ENCODE measurements at regions not wholly inside any gene's neighbourhood (a gene's known extent, or its start where the extent isn't known, plus 50 kb on each side); places are given as distances from the start of the nearest gene placed in this dataset.
"Not testable (repeated sequence)": the region's sequence is repeated elsewhere in the genome, so short reads cannot be mapped to it uniquely, and the experiment has no call there.

GRCh38 chr2:163182764-163183354 lies 344.3 kb upstream of the KCNH7 start:
- no peak for DNase-seq

- no peak for DNase-seq
Observed at GRCh38 chr2:163177592-163177991, 339.0 kb upstream of the KCNH7 start.

- no peak for DNase-seq
Observed at GRCh38 chr2:163175294-163175693, 336.7 kb upstream of the KCNH7 start.

- no peak for DNase-seq
Observed at GRCh38 chr2:163173591-163173990, 335.0 kb upstream of the KCNH7 start.

- DNase-seq: no peak
Observed at GRCh38 chr2:163171786-163172530, 333.4 kb upstream of the KCNH7 start.

GRCh38 chr2:163157891-163158496 lies 319.4 kb upstream of the KCNH7 start:
- no peak for DNase-seq

- DNase-seq: no peak
Observed at GRCh38 chr2:163157411-163157810, 318.8 kb upstream of the KCNH7 start.

- no peak for DNase-seq
Observed at GRCh38 chr2:163155925-163156324, 317.4 kb upstream of the KCNH7 start.

- peak; percentile 34 for DNase-seq
Observed at GRCh38 chr2:163155279-163155883, 316.8 kb upstream of the KCNH7 start.

GRCh38 chr2:163142618-163143017 lies 304.1 kb upstream of the KCNH7 start:
- DNase-seq: no peak

- no peak for DNase-seq
Observed at GRCh38 chr2:163138947-163139346, 300.4 kb upstream of the KCNH7 start.

- no peak for DNase-seq
Observed at GRCh38 chr2:163135256-163135655, 296.7 kb upstream of the KCNH7 start.

GRCh38 chr2:163133602-163134001 lies 295.0 kb upstream of the KCNH7 start:
- no peak for DNase-seq

DNA sequence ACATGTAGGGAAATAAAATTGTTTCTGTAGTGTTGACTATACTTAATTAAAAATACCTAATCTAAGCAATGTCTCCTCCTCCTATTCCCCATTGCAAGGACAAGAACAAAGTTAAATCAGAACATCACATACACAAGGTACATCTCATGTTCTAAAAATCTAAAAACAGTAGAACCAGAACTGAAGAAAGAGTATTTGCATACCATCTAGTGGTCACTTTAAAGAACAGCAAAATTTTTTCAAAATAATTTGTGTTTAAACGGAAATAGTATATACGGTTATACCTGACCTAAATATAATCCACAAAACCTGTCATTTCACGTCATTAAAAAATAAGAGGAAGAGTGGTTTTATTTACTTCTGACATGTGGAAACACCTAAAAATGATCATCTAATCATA lies 294.3 kb upstream of the KCNH7 start:
- DNase-seq: peak; percentile 19

DNA sequence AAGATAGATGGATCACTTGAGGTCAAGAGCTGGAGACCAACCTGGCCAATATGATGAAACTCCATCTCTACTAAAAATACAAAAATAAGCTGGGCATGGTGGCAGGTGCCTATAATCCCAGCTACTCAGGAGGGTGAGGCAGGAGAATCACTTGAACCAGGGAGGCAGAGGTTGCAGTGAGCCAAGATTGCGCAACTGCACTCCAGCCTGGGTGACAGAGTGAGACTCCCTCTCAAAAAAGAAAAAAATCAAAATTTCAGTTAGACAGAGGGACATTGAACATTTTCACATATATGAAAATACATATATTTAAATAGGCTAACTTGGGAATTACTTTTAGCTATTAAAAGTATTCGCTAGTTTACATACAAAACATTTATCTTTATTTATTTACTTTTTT lies 293.6 kb upstream of the KCNH7 start:
- not testable (repeated sequence) for DNase-seq

DNA sequence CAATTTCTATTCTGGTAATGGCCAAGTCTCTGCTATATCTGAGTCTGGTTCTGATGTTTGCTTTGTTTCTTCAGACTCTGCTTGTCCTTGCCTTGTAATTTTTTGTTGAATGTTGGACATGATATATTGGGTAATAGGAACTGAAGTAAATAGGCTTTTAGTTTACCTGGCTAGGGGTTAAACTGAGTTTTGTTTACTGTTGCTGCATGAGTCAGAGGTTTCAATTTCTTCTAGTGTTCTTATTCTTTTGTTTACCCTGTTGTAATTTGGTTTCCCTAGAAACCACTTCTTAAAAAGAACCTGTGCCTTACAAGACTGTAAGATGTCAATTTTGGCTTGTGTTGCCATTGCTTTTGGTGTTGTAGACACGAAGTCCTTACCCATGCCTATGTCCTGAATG lies 285.0 kb upstream of the KCNH7 start:
- DNase-seq: no peak

DNA sequence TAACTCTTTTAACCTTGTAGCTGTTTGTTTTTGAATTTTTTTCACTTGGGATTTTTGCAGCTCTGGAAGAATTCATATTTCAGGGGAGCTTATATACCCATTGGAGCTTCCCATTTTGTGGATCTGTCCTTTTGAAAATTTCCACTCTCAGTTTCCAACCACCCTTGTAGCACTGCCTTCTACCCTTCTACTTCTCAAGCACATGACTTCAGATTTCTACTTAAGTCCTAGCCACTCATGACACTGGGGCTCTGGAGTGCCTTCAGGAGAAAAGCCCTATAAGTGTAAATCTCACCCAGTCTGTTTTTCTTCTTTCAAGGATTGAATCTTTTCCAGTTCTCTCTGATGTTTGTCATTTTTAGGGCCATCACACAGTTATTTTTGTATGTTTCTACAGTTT lies 283.7 kb upstream of the KCNH7 start:
- no peak for DNase-seq

DNA sequence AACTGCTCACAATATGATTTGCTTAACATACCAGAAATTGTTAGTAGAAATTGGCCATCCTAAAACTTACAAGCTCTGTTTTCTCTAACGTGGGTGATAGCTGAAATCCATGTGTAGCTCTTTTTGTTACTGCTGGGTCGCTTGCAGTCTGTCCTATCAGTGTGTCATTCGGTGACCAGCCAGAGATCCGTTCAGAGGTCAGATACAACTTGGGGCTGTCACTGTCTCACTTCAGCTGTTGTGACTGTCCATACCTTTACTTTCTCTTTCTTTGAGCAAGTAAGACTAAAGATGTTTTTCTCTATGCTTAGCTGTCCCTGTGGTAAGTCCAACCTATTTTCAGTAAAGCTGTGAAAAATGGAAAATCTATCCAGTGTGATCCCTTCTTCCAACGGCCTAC lies 282.9 kb upstream of the KCNH7 start:
- no peak for DNase-seq

GRCh38 chr2:163119966-163120365 lies 281.4 kb upstream of the KCNH7 start:
- DNase-seq: no peak

- no peak for DNase-seq
Observed at GRCh38 chr2:163086940-163087339, 248.4 kb upstream of the KCNH7 start.

GRCh38 chr2:163085366-163086024 lies 246.9 kb upstream of the KCNH7 start:
- not testable (repeated sequence) for DNase-seq

DNA sequence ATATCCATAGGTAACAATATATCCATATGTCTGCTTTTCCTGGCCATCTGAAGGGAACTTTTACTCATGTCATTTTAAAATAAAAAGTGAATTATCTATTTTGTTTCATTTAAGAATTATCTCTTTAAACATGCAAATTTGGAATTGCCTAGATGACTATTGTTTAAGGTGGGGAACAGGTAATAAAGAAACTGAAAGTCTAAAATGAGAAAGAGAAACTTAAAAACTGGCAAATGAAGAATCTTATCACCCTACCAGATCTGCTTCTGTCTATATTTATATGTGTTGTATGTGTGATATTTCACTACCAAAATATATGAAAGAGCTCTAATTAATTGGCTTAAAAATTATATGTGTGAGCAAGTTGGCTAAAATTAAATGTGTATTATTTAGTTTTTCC lies 243.2 kb upstream of the KCNH7 start:
- DNase-seq: no peak

GRCh38 chr2:163077241-163077640 lies 238.7 kb upstream of the KCNH7 start:
- DNase-seq: peak; percentile 2

Data from COR-L47 (cell line).